ENCODE measurements at regions not wholly inside any gene's neighbourhood (a gene's known extent, or its start where the extent isn't known, plus 50 kb on each side); places are given as distances from the start of the nearest gene placed in this dataset.

- no peak for DNase-seq (ENCODE audit: low read depth)
- no peak overlapping the region for H3K4me3 ChIP-seq (ENCODE audit: low read depth, low read length)
- TF ChIP-seq CTCF (IDR thresholded peaks at IDR 0.05; ENCODE audit: low read depth, low read length, missing control alignments): no peak
- in situ Hi-C loops (cut with HindIII; ENCODE audit: low sequenced_read_pairs): no loop called here
Measured at GRCh38 chr14:54109521-54110120, 153.0 kb upstream of the BMP4 start.

DNA sequence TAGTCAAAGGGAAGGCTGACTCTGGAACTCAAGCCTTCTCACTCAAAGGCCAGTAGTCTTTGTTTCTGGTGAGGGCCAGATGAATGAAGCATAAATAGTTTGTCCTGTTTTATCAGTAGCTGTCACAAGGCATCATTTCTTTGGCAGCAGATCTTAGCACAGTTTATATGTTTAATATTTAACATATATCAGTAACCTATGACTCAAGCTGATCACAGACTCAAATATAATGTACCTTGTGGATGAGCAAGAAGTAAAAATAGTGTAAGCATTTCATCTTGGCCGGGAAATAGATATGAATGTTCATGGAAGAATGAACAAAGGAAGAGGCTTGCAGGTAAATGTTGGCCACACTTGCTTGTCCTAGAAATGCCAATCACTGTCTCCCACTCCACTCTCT, 158.3 kb upstream of the BMP4 start:
- H3K4me3 ChIP-seq (ENCODE audit: low read depth, low read length): no peak overlapping the region
- no peak for DNase-seq (ENCODE audit: low read depth)
- in situ Hi-C loops (cut with HindIII; ENCODE audit: low sequenced_read_pairs): no loop called here
- TF ChIP-seq CTCF (IDR thresholded peaks at IDR 0.05; ENCODE audit: low read depth, low read length, missing control alignments): no peak

DNA sequence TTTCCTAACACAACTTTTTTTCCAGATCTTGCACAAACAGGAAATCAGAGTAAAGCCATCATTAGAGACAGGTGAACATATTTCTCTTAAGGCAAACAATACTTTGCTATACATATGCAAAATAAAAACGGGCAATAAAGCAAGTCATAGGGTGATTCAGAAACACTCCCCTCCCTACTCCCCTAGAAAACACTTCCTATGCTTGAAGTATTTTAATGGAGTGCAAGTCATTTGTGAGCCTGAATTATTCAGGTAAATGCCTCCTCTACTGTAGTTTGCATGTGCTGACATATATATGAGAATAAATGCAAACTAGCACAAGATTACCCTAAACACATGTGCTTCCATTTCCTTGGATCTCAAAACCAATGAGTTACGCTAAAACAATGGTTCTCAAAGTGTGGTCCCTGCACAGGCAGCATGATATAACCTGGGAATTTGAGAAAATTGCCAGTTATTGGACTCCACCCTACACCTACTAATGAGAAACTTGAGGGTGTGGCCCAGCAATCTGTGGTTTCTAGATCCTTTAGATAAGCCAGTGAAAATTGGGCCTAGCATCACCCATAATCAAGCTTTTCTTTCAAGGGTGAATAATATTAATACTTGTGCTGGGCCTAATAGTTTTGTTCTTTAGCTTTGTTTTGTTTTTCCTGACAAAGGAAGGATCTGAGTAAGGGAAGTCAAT, 159.7 kb upstream of the BMP4 start:
- H3K4me3 ChIP-seq (ENCODE audit: low read depth, low read length): no peak overlapping the region
- in situ Hi-C loops (cut with HindIII; ENCODE audit: low sequenced_read_pairs): no loop called here
- no peak for TF ChIP-seq CTCF (IDR thresholded peaks at IDR 0.05; ENCODE audit: low read depth, low read length, missing control alignments)
- DNase-seq (ENCODE audit: low read depth): no peak

DNA sequence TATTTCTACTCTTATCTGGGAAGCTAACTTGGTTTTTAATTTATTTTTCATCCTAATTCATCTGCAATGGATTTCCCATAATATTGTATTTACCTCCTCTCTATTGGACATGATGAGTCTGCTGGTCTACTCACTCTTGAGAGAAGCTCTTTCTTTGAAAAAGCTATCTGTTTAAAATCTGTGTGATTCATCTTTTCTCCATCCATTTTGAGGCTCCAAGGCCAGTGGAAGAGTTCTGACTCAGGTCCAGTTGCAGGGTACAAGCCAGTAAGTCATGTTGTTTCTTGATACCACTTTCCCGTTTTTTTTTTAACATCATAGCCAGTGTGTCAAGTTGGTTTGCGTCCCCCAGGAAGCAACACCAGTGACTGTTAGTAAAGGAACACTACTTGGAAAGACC, 160.3 kb upstream of the BMP4 start:
- no peak for DNase-seq (ENCODE audit: low read depth)

GRCh38 chr14:54117396-54117795, 160.8 kb upstream of the BMP4 start:
- in situ Hi-C loops (cut with HindIII; ENCODE audit: low sequenced_read_pairs): no loop called here
- DNase-seq (ENCODE audit: low read depth): no peak
- TF ChIP-seq CTCF (IDR thresholded peaks at IDR 0.05; ENCODE audit: low read depth, low read length, missing control alignments): no peak
- no peak overlapping the region for H3K4me3 ChIP-seq (ENCODE audit: low read depth, low read length)

More for the DNA sequence above, 160.3 kb upstream of the BMP4 start:
- H3K4me3 ChIP-seq (ENCODE audit: low read depth, low read length): no peak overlapping the region
- in situ Hi-C loops (cut with HindIII; ENCODE audit: low sequenced_read_pairs): no loop called here
- no peak for TF ChIP-seq CTCF (IDR thresholded peaks at IDR 0.05; ENCODE audit: low read depth, low read length, missing control alignments)

GRCh38 chr14:54117924-54118323, 161.3 kb upstream of the BMP4 start:
- H3K4me3 ChIP-seq (ENCODE audit: low read depth, low read length): no peak overlapping the region
- in situ Hi-C loops (cut with HindIII; ENCODE audit: low sequenced_read_pairs): no loop called here
- no peak for TF ChIP-seq CTCF (IDR thresholded peaks at IDR 0.05; ENCODE audit: low read depth, low read length, missing control alignments)

More at GRCh38 chr14:54117924-54118323, 161.3 kb upstream of the BMP4 start:
- no peak for DNase-seq (ENCODE audit: low read depth)

Measured in astrocyte of the cerebellum (primary cell).